HepG2 (cell line): ENCODE measurements at regions not wholly inside any gene's neighbourhood (a gene's known extent, or its start where the extent isn't known, plus 50 kb on each side); places are given as distances from the start of the nearest gene placed in this dataset.

Experiments used
- CREB1 ChIP-seq, 2 experiments: fragments of 450-650 bp in 1 of 2; IDR thresholded peaks; 2 replicates each; pipeline ENCODE4 v1.6.1; 2016 to 2017; ENCODE audit warnings: control low read depth in 1 of 2, mild to moderate bottlenecking in 1 of 2, missing compliant biosample characterization in 1 of 2, missing genetic modification characterization in 1 of 2
- NR1H2 ChIP-seq: sonication (generic); formaldehyde crosslinking; IDR thresholded peaks from 2 replicates; pipeline ENCODE4 v1.8.1; 2022; ENCODE audit warnings: low read depth, missing genetic modification reagents, borderline replicate concordance
- PITX1 ChIP-seq: sonication (generic); formaldehyde crosslinking; IDR thresholded peaks from 2 replicates; pipeline ENCODE4 v1.5.1; 2020; ENCODE audit warnings: mild to moderate bottlenecking, missing genetic modification reagents
- PRMT3 ChIP-seq: sonication (generic); formaldehyde crosslinking; IDR thresholded peaks from 2 replicates; pipeline ENCODE4 v1.8.1; 2022; ENCODE audit warnings: low read depth, mild to moderate bottlenecking, moderate library complexity, missing genetic modification reagents, borderline replicate concordance
- SP2 ChIP-seq: sonication (generic); formaldehyde crosslinking; IDR thresholded peaks from 2 replicates; pipeline ENCODE4 v1.5.1; 2020; ENCODE audit warnings: mild to moderate bottlenecking, missing genetic modification reagents
- TAF1 ChIP-seq: sonication (generic); formaldehyde crosslinking; IDR thresholded peaks from 2 replicates; pipeline ENCODE4 v1.4.0; 2020; ENCODE audit warnings: missing genetic modification reagents
- YY1 ChIP-seq: IDR thresholded peaks from 2 replicates; pipeline ENCODE4 v1.6.1; 2011; ENCODE audit warnings: low read length, low read depth, moderate library complexity, mild to moderate bottlenecking; ENCODE audit not compliant: insufficient read depth, insufficient replicate concordance
- TF ChIP-seq, protein P1 (sequence below): sonication (generic); formaldehyde crosslinking; IDR thresholded peaks from 2 replicates; pipeline ENCODE4 v1.8.0; 2022; ENCODE audit warnings: mild to moderate bottlenecking, missing genetic modification reagents; ENCODE audit not compliant: insufficient replicate concordance
- TF ChIP-seq, protein P2 (sequence below): sonication (generic); formaldehyde crosslinking; IDR thresholded peaks from 2 replicates; pipeline ENCODE4 v1.5.0; 2020; ENCODE audit warnings: missing genetic modification reagents
- TF ChIP-seq, protein P3 (sequence below), 2 experiments: sonication (generic) in 1 of 2; formaldehyde crosslinking in 1 of 2; IDR thresholded peaks; 2 replicates each; pipeline versions ENCODE4 v1.5.1 to v1.6.1; 2011 to 2020; ENCODE audit warnings: borderline replicate concordance in 1 of 2, low read depth in 1 of 2, low read length in 1 of 2, mild to moderate bottlenecking in 1 of 2, missing genetic modification reagents in 1 of 2, moderate library complexity in 1 of 2

DNA sequence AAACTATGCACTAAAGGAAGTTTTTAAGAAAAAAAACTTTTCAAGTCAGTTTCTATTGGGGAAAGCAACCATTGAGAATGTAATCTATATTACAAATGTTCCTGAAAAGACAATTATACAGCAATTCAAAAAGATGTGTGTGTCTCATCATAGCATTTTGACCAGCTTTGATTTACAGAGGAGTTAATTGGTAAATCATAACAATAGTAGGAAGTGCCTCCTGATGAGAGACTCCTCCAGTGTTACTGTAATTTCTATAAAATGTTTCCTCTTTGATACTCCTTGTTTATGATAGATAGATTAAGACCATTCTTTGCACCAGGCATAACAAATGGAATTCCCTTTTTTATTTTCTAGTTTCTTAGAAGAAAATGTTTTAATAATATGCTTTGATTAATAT, 249.9 kb downstream of the CALCRL start:
- TF ChIP-seq, protein P1, sequence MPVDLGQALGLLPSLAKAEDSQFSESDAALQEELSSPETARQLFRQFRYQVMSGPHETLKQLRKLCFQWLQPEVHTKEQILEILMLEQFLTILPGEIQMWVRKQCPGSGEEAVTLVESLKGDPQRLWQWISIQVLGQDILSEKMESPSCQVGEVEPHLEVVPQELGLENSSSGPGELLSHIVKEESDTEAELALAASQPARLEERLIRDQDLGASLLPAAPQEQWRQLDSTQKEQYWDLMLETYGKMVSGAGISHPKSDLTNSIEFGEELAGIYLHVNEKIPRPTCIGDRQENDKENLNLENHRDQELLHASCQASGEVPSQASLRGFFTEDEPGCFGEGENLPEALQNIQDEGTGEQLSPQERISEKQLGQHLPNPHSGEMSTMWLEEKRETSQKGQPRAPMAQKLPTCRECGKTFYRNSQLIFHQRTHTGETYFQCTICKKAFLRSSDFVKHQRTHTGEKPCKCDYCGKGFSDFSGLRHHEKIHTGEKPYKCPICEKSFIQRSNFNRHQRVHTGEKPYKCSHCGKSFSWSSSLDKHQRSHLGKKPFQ (CRISPR knock-in tag): no peak
- TF ChIP-seq PITX1: no peak
- no peak for TF ChIP-seq CREB1 (IDR thresholded peaks at IDR 0.05)
- TF ChIP-seq CREB1 (CRISPR knock-in tag; IDR thresholded peaks at IDR 0.05): no peak
- TF ChIP-seq TAF1: no peak
- no peak for TF ChIP-seq SP2
- no peak for TF ChIP-seq PRMT3 (CRISPR knock-in tag)
- TF ChIP-seq, protein P2, sequence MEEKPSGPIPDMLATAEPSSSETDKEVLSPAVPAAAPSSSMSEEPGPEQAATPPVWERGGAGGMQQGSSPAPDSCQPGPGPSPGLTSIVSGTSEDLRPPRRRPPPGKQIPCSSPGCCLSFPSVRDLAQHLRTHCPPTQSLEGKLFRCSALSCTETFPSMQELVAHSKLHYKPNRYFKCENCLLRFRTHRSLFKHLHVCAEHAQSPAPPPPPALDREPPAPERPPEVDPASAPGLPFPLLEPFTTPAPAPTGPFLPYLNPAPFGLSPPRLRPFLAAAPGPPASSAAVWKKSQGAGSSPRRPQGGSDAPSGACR (CRISPR knock-in tag): no peak
- no peak for TF ChIP-seq YY1
- TF ChIP-seq, protein P3, sequence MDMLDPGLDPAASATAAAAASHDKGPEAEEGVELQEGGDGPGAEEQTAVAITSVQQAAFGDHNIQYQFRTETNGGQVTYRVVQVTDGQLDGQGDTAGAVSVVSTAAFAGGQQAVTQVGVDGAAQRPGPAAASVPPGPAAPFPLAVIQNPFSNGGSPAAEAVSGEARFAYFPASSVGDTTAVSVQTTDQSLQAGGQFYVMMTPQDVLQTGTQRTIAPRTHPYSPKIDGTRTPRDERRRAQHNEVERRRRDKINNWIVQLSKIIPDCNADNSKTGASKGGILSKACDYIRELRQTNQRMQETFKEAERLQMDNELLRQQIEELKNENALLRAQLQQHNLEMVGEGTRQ (IDR thresholded peaks at IDR 0.05; ENCODE audit: low read depth, low read length): no peak
- TF ChIP-seq, protein P3 (CRISPR knock-in tag; IDR thresholded peaks at IDR 0.05; ENCODE audit: borderline replicate concordance): no peak
- no peak for TF ChIP-seq NR1H2 (CRISPR knock-in tag)
